Mesodermal cell (in vitro differentiated cells): ENCODE measurements at regions not wholly inside any gene's neighbourhood (a gene's known extent, or its start where the extent isn't known, plus 50 kb on each side); places are given as distances from the start of the nearest gene placed in this dataset.

Source experiments
- H3K27ac ChIP-seq: 2 replicates; pipeline ENCODE4 v1.7.0; 2013; ENCODE audit warnings: mild to moderate bottlenecking, low read depth, low read length, moderate library complexity; ENCODE audit not compliant: severe bottlenecking
- H3K36me3 ChIP-seq: 2 replicates; pipeline ENCODE4 v1.7.1; 2013; ENCODE audit warnings: mild to moderate bottlenecking, low read length, moderate library complexity; ENCODE audit not compliant: control insufficient read depth, insufficient read depth
- H3K4me1 ChIP-seq: one replicate; pipeline ENCODE4 v1.7.1; 2013; ENCODE audit warnings: mild to moderate bottlenecking, low read length; ENCODE audit not compliant: insufficient read depth, control insufficient read depth, poor library complexity, severe bottlenecking
- H3K4me3 ChIP-seq: 2 replicates; pipeline ENCODE4 v1.7.0; 2013; ENCODE audit warnings: low read length, control low read depth, mild to moderate bottlenecking; ENCODE audit not compliant: insufficient read depth, poor library complexity, severe bottlenecking; ENCODE audit errors: extremely low read depth
- H3K9me3 ChIP-seq: 2 replicates; pipeline ENCODE4 v1.7.1; 2013; ENCODE audit warnings: mild to moderate bottlenecking, low read length, moderate library complexity; ENCODE audit not compliant: control insufficient read depth
- WGBS, 2 experiments: methylation state at CpG; one replicate each; pipeline ENCODE4 v1.1.5; 2013; ENCODE audit warnings: missing lambda C conversion rate in 2 of 2; ENCODE audit not compliant: insufficient coverage in 2 of 2; 5-methylcytosine and 5-hydroxymethylcytosine counted together

GRCh38 chr18:27274901-27275300 is 89.8 kb upstream of the CHST9 start:
- Histone ChIP-seq H3K36me3 (no peaks in the 10 kb centered on the region), H3K4me3 (no peak overlapping the region), H3K27ac (no peak overlapping the region), H3K9me3 (no peaks in the 10 kb centered on the region), H3K4me1 (no peaks in the 10 kb centered on the region)
- no CpG with 5 or more reads among the region's 3 CpGs for WGBS, 2 experiments

- no peak overlapping the region for H3K4me3 ChIP-seq
- H3K4me1 ChIP-seq, result no peaks in the 10 kb centered on the region
- WGBS, 2 experiments, result 82% methylated on average over 2 of the region's 2 CpGs; no CpG with 5 or more reads in 1 of the 2 experiments
- no peak overlapping the region for H3K27ac ChIP-seq
- H3K9me3 ChIP-seq, result no peaks in the 10 kb centered on the region
- H3K36me3 ChIP-seq, result no peaks in the 10 kb centered on the region
These were observed 85.4 kb upstream of the CHST9 start for GRCh38 chr18:27270508-27270907.

GRCh38 chr18:27263369-27263768 is 78.3 kb upstream of the CHST9 start:
- no peak overlapping the region for H3K4me3 ChIP-seq
- H3K27ac ChIP-seq, result no peak overlapping the region
- WGBS, 2 experiments, result 75% methylated on average over 1 of the region's 1 CpG; no CpG with 5 or more reads in 1 of the 2 experiments
- H3K9me3 ChIP-seq, result peaks cover 8% of the 10 kb centered on the region
- no peaks in the 10 kb centered on the region for H3K4me1 ChIP-seq
- H3K36me3 ChIP-seq, result no peaks in the 10 kb centered on the region

GRCh38 chr18:27261769-27262549 is 76.9 kb upstream of the CHST9 start:
- Histone ChIP-seq H3K36me3 (no peaks in the 10 kb centered on the region), H3K27ac (no peak overlapping the region), H3K4me3 (no peak overlapping the region), H3K9me3 (peaks cover 8% of the 10 kb centered on the region), H3K4me1 (no peaks in the 10 kb centered on the region)

GRCh38 chr18:27253571-27253970 is 68.5 kb upstream of the CHST9 start:
- WGBS, 2 experiments, result no CpG with 5 or more reads among the region's 1 CpG
- H3K36me3 ChIP-seq, result no peaks in the 10 kb centered on the region
- H3K4me3 ChIP-seq, result no peak overlapping the region
- no peaks in the 10 kb centered on the region for H3K9me3 ChIP-seq
- H3K27ac ChIP-seq, result no peak overlapping the region
- H3K4me1 ChIP-seq, result no peaks in the 10 kb centered on the region

- no peak overlapping the region for H3K4me3 ChIP-seq
- H3K9me3 ChIP-seq, result no peaks in the 10 kb centered on the region
- no peak overlapping the region for H3K27ac ChIP-seq
- no peaks in the 10 kb centered on the region for H3K36me3 ChIP-seq
- H3K4me1 ChIP-seq, result no peaks in the 10 kb centered on the region
- WGBS, 2 experiments, result no CpG with 5 or more reads among the region's 2 CpGs
These were observed 65.4 kb upstream of the CHST9 start for GRCh38 chr18:27250471-27250870.

- Histone ChIP-seq H3K4me1 (no peaks in the 10 kb centered on the region), H3K27ac (no peak overlapping the region), H3K4me3 (no peak overlapping the region), H3K36me3 (no peaks in the 10 kb centered on the region), H3K9me3 (no peaks in the 10 kb centered on the region)
- no CpG with 5 or more reads among the region's 1 CpG for WGBS, 2 experiments
These were observed 64.8 kb upstream of the CHST9 start for GRCh38 chr18:27249933-27250332.

- H3K4me3 ChIP-seq, result no peak overlapping the region
- WGBS, 2 experiments, result 78 to 100% methylated on average over 1 of the region's 4 CpGs
- no peaks in the 10 kb centered on the region for H3K9me3 ChIP-seq
- H3K36me3 ChIP-seq, result no peaks in the 10 kb centered on the region
- no peaks in the 10 kb centered on the region for H3K4me1 ChIP-seq
- H3K27ac ChIP-seq, result no peak overlapping the region
These were observed 59.2 kb upstream of the CHST9 start for GRCh38 chr18:27244259-27244658.

GRCh38 chr18:27242392-27243047 is 57.4 kb upstream of the CHST9 start:
- Histone ChIP-seq H3K27ac (no peak overlapping the region), H3K4me3 (no peak overlapping the region), H3K9me3 (no peaks in the 10 kb centered on the region), H3K36me3 (no peaks in the 10 kb centered on the region), H3K4me1 (no peaks in the 10 kb centered on the region)
- 83 to 94% methylated on average over 1 to 4 of the region's 5 CpGs for WGBS, 2 experiments

- H3K4me3 ChIP-seq, result no peak overlapping the region
- H3K4me1 ChIP-seq, result no peaks in the 10 kb centered on the region
- no peak overlapping the region for H3K27ac ChIP-seq
- no peaks in the 10 kb centered on the region for H3K9me3 ChIP-seq
- no peaks in the 10 kb centered on the region for H3K36me3 ChIP-seq
- 100% methylated on average over 1 of the region's 3 CpGs; no CpG with 5 or more reads in 1 of the 2 experiments for WGBS, 2 experiments
These were observed 55.3 kb upstream of the CHST9 start for GRCh38 chr18:27240383-27240782.

GRCh38 chr18:27239669-27240068 is 54.6 kb upstream of the CHST9 start:
- no peaks in the 10 kb centered on the region for H3K36me3 ChIP-seq
- no peak overlapping the region for H3K4me3 ChIP-seq
- no peaks in the 10 kb centered on the region for H3K9me3 ChIP-seq
- no peak overlapping the region for H3K27ac ChIP-seq
- WGBS, 2 experiments, result 83 to 95% methylated on average over 2 of the region's 4 CpGs
- H3K4me1 ChIP-seq, result no peaks in the 10 kb centered on the region
